GM12878 (cell line): ENCODE measurements at regions not wholly inside any gene's neighbourhood (a gene's known extent, or its start where the extent isn't known, plus 50 kb on each side); places are given as distances from the start of the nearest gene placed in this dataset.

Experiments
- ATAC-seq: fragments of 200-7000 bp; cut with Tn5 transposase; 3 replicates; pipeline ENCODE4 v1.9.1; 2020; ENCODE audit warnings: mild to moderate bottlenecking, moderate library complexity
- BruUV-seq: library from RNA; stranded (reverse); fragments of 400-500 nt; replicated peaks from 2 replicates; lab custom pipeline; 2021; lab: Mats Ljungman, UMichigan
- CTCF ChIA-PET: fragments of 300-600 bp; sonication (Branson Sonifier 250); formaldehyde crosslinking; extraction: SDS; loops from one replicate; lab custom pipeline; 2021; ENCODE audit warnings: inconsistent platforms; lab: Yijun Ruan, JAX
- POLR2A ChIA-PET: fragments of 350-600 bp; formaldehyde crosslinking; extraction: SDS; loops from one replicate; lab custom pipeline; 2021; ENCODE audit warnings: inconsistent platforms; lab: Charles Lee
- RAD21 ChIA-PET: fragments of 300-600 bp; sonication (Branson Sonifier 250); formaldehyde crosslinking; loops from one replicate; lab custom pipeline; 2023; ENCODE audit warnings: antibody characterized with exemption; ENCODE audit not compliant: unreplicated experiment; lab: Charles Lee
- SMC1A ChIA-PET: fragments of 300-600 bp; sonication (Branson Sonifier 250); formaldehyde crosslinking; loops from one replicate; lab custom pipeline; 2023; ENCODE audit not compliant: unreplicated experiment, uncharacterized antibody; lab: Charles Lee
- DNase-seq: peaks from one replicate; pipeline ENCODE4 v3.0.0-alpha.2; 2011; ENCODE audit warnings: low read depth, low spot score
- FAIRE-seq: peaks from 3 replicates; lab custom pipeline; 2011; peaks lifted over from hg19 to GRCh38; lab: Jason Lieb, UNC
- H2AFZ ChIP-seq: 2 replicates; pipeline ENCODE4 v1.6.0; 2011; ENCODE audit warnings: low read depth, low read length, control low read depth; ENCODE audit not compliant: control insufficient read depth
- H3K27ac ChIP-seq: 2 replicates; pipeline ENCODE4 v1.5.1; 2011; ENCODE audit warnings: control low read depth; ENCODE audit not compliant: control insufficient read depth, insufficient read depth
- H3K27me3 ChIP-seq, 2 experiments: replicated peaks in 1 of 2; 2 replicates each; pipeline versions ENCODE4 v1.6.0 to v1.6.1; 2011; ENCODE audit warnings: low read length in 1 of 2; ENCODE audit not compliant: control insufficient read depth in 2 of 2, insufficient read depth in 2 of 2
- H3K36me3 ChIP-seq, 2 experiments: 2 replicates each; pipeline ENCODE4 v1.5.1; 2011; ENCODE audit warnings: low read length in 1 of 2; ENCODE audit not compliant: control insufficient read depth in 2 of 2, insufficient read depth in 2 of 2
- H3K4me1 ChIP-seq: 2 replicates; pipeline ENCODE4 v1.6.1; 2011; ENCODE audit warnings: mild to moderate bottlenecking, low read length, moderate library complexity, mixed read lengths; ENCODE audit not compliant: control insufficient read depth, insufficient read depth
- H3K4me2 ChIP-seq: 2 replicates; pipeline ENCODE4 v1.6.0; 2011; ENCODE audit warnings: control low read depth; ENCODE audit not compliant: control insufficient read depth, insufficient read depth
- H3K4me3 ChIP-seq: fragments of 200-600 bp; sonication (generic); 2 replicates; pipeline ENCODE4 v1.5.1; 2016
- H3K79me2 ChIP-seq: 2 replicates; pipeline ENCODE4 v1.6.0; 2011; ENCODE audit warnings: low read length; ENCODE audit not compliant: control insufficient read depth, insufficient read depth
- H3K9ac ChIP-seq: 2 replicates; pipeline ENCODE4 v1.8.0; 2011; ENCODE audit warnings: low read length, control low read depth, mixed read lengths; ENCODE audit not compliant: control insufficient read depth, insufficient read depth
- H3K9me3 ChIP-seq: replicated peaks from 3 replicates; pipeline ENCODE4 v1.5.1; 2011; ENCODE audit warnings: mild to moderate bottlenecking, low read length; ENCODE audit not compliant: control insufficient read depth, insufficient read depth
- H4K20me1 ChIP-seq: 2 replicates; pipeline ENCODE4 v1.6.0; 2011; ENCODE audit not compliant: control insufficient read depth, insufficient read depth
- CREB1 ChIP-seq: IDR thresholded peaks from 2 replicates; pipeline ENCODE4 v1.6.1; 2012; ENCODE audit warnings: low read depth, mild to moderate bottlenecking, inconsistent platforms
- FOXM1 ChIP-seq: IDR thresholded peaks from 2 replicates; pipeline ENCODE4 v1.6.1; 2012; ENCODE audit warnings: low read depth, mild to moderate bottlenecking, inconsistent platforms, low read length, moderate library complexity
- HSF1 ChIP-seq: fragments of 150-350 bp; IDR thresholded peaks from 2 replicates; pipeline ENCODE4 v1.6.1; 2014; ENCODE audit warnings: mild to moderate bottlenecking, low read depth, low read length
- IKZF1 ChIP-seq: fragments of 450-650 bp; conservative IDR thresholded peaks from 2 replicates; pipeline ENCODE4 v1.6.1; 2017; ENCODE audit warnings: antibody characterized with exemption, mild to moderate bottlenecking
- MTA2 ChIP-seq: fragments of 450-650 bp; IDR thresholded peaks from 2 replicates; pipeline ENCODE4 v1.6.1; 2016; ENCODE audit warnings: low read depth, mild to moderate bottlenecking, moderate library complexity
- MYB ChIP-seq: fragments of 150-350 bp; IDR thresholded peaks from 2 replicates; pipeline ENCODE4 v1.6.1; 2014; ENCODE audit warnings: mild to moderate bottlenecking, low read depth, low read length, borderline replicate concordance
- NFYB ChIP-seq: IDR thresholded peaks from 2 replicates; pipeline ENCODE4 v1.6.1; 2011; ENCODE audit warnings: low read depth, mild to moderate bottlenecking, low read length, improper control_type of control experiment, moderate library complexity; ENCODE audit not compliant: insufficient read depth
- NR2F1 ChIP-seq: fragments of 450-650 bp; conservative IDR thresholded peaks from 2 replicates; pipeline ENCODE4 v1.6.1; 2017; ENCODE audit warnings: mild to moderate bottlenecking
- POU2F2 ChIP-seq: IDR thresholded peaks from 3 replicates; pipeline ENCODE4 v1.6.1; 2011; ENCODE audit warnings: low read depth, mild to moderate bottlenecking, low read length, borderline replicate concordance
- RAD51 ChIP-seq: fragments of 450-650 bp; IDR thresholded peaks from 2 replicates; pipeline ENCODE4 v1.6.1; 2016; ENCODE audit warnings: moderate library complexity, mild to moderate bottlenecking, inconsistent platforms
- RCOR1 ChIP-seq: conservative IDR thresholded peaks from 2 replicates; pipeline ENCODE4 v1.6.1; 2012; ENCODE audit warnings: low read depth, low read length, improper control_type of control experiment
- SMAD5 ChIP-seq: IDR thresholded peaks from 2 replicates; pipeline ENCODE4 v1.6.1; 2016; ENCODE audit warnings: antibody characterized with exemption, low read depth
- TAF1 ChIP-seq: IDR thresholded peaks from 2 replicates; pipeline ENCODE4 v1.6.1; 2011; ENCODE audit warnings: mild to moderate bottlenecking, low read depth, low read length, borderline replicate concordance
- TCF3 ChIP-seq: IDR thresholded peaks from 2 replicates; pipeline ENCODE4 v1.6.1; 2012; ENCODE audit warnings: low read depth, mild to moderate bottlenecking, low read length, borderline replicate concordance; ENCODE audit not compliant: insufficient read depth
- ZBTB33 ChIP-seq: fragments of 450-650 bp; IDR thresholded peaks from 2 replicates; pipeline ENCODE4 v1.6.1; 2017; ENCODE audit warnings: mild to moderate bottlenecking
- ZNF207 ChIP-seq: fragments of 450-650 bp; IDR thresholded peaks from 2 replicates; pipeline ENCODE4 v1.6.1; 2014; ENCODE audit warnings: antibody characterized with exemption, mild to moderate bottlenecking, borderline replicate concordance
- ZNF217 ChIP-seq: fragments of 450-650 bp; IDR thresholded peaks from 2 replicates; pipeline ENCODE4 v1.6.1; 2017; ENCODE audit warnings: antibody characterized with exemption, mild to moderate bottlenecking
- ZZZ3 ChIP-seq: IDR thresholded peaks from 2 replicates; pipeline ENCODE4 v1.6.1; 2011; ENCODE audit warnings: low read depth; ENCODE audit not compliant: control insufficient read depth, insufficient read length
- WGBS: methylation state at CpG from one replicate; pipeline ENCODE4 v1.1.6; 2016; ENCODE audit warnings: low lambda C conversion rate; ENCODE audit not compliant: insufficient replicate concordance, insufficient coverage; ENCODE audit errors: missing lambda C conversion rate; 5-methylcytosine and 5-hydroxymethylcytosine counted together
- in situ Hi-C: fragments of 300-500 bp; cut with MboI; formaldehyde crosslinking; loops from 9 replicates; pipeline ENCODE4 v1.14.3; 2018; ENCODE audit warnings: mixed read lengths
- intact Hi-C: fragments of 100-400 bp; cut with micrococcal nuclease; formaldehyde crosslinking; loops from one replicate; pipeline ENCODE4 v1.14.2; 2022; ENCODE audit not compliant: unreplicated experiment
- TF ChIP-seq, protein P1 (sequence below): fragments of 450-650 bp; IDR thresholded peaks from 2 replicates; pipeline ENCODE4 v1.6.1; 2017; ENCODE audit warnings: mild to moderate bottlenecking, moderate library complexity

- TF ChIP-seq FOXM1, result no peak
- no peak for TF ChIP-seq NFYB
- TF ChIP-seq ZNF207, result no peak
- TF ChIP-seq HSF1, result no peak
- no peak for TF ChIP-seq MTA2
Measured at GRCh38 chr20:56158489-56158888, 90.0 kb upstream of the MC3R start (continued).

DNA sequence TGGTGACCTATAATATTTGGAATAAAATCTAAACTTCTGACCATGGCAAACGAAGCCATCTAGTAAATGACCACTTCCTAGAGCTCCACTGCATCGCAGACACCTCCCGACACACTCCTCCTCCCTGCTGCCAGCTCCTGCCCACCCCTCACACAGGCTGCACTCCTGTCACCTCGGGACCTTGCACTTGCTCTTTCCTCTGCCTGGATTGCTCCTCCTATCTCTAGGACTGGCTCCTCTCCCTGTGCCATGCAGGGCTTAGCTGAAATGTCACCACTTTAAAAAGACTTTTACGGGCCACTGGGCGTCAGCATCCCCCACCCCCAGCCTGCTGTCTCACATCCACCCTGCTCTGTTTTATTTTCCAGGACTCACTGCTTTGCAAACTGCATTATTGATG is 87.6 kb upstream of the MC3R start:
- Histone ChIP-seq H4K20me1 (no peaks in the 10 kb centered on the region), H3K4me2 (no peak overlapping the region), H3K4me3 (no peak overlapping the region), H3K9me3 (no peaks in the 10 kb centered on the region), H2AFZ (no peak overlapping the region), H3K27ac (no peak overlapping the region), H3K4me1 (no peaks in the 10 kb centered on the region), H3K27me3 (no peaks in the 10 kb centered on the region), H3K9ac (no peak overlapping the region), H3K36me3 (no peaks in the 10 kb centered on the region), H3K79me2 (no peaks in the 10 kb centered on the region)
- ChIA-PET RAD21 (no interaction called here), SMC1A (interaction anchor here (0.6 kb wide), 2 partner anchors 68 to 1340 kb away, joined by 3 read pairs; no protein-coding TSS in a partner anchor), POLR2A (no interaction called here), CTCF (no interaction called here)
- no peak for ATAC-seq
- no peak for FAIRE-seq
- no TSS peak for BruUV-seq
- 12% methylated on average over 5 of the region's 6 CpGs for WGBS
- intact Hi-C loops, result no loop called here
- no peak for DNase-seq
- in situ Hi-C loops, result no loop called here
- TF ChIP-seq SMAD5 (no peak), TAF1 (no peak), RCOR1 (no peak), ZZZ3 (no peak), ZNF217 (no peak), IKZF1 (no peak), RAD51 (no peak), TCF3 (no peak), CREB1 (no peak), MYB (no peak), NR2F1 (no peak), ZBTB33 (no peak), POU2F2 (no peak)
- TF ChIP-seq, protein P1, sequence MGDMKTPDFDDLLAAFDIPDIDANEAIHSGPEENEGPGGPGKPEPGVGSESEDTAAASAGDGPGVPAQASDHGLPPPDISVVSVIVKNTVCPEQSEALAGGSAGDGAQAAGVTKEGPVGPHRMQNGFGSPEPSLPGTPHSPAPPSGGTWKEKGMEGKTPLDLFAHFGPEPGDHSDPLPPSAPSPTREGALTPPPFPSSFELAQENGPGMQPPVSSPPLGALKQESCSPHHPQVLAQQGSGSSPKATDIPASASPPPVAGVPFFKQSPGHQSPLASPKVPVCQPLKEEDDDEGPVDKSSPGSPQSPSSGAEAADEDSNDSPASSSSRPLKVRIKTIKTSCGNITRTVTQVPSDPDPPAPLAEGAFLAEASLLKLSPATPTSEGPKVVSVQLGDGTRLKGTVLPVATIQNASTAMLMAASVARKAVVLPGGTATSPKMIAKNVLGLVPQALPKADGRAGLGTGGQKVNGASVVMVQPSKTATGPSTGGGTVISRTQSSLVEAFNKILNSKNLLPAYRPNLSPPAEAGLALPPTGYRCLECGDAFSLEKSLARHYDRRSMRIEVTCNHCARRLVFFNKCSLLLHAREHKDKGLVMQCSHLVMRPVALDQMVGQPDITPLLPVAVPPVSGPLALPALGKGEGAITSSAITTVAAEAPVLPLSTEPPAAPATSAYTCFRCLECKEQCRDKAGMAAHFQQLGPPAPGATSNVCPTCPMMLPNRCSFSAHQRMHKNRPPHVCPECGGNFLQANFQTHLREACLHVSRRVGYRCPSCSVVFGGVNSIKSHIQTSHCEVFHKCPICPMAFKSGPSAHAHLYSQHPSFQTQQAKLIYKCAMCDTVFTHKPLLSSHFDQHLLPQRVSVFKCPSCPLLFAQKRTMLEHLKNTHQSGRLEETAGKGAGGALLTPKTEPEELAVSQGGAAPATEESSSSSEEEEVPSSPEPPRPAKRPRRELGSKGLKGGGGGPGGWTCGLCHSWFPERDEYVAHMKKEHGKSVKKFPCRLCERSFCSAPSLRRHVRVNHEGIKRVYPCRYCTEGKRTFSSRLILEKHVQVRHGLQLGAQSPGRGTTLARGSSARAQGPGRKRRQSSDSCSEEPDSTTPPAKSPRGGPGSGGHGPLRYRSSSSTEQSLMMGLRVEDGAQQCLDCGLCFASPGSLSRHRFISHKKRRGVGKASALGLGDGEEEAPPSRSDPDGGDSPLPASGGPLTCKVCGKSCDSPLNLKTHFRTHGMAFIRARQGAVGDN, result no peak
